KMS-11 (cell line): ENCODE measurements at regions not wholly inside any gene's neighbourhood (a gene's known extent, or its start where the extent isn't known, plus 50 kb on each side); places are given as distances from the start of the nearest gene placed in this dataset.

Experiments used
- H2AFZ ChIP-seq: fragments of 200-600 bp; sonication (generic); 2 replicates; pipeline ENCODE4 v1.6.1; 2016; ENCODE audit warnings: antibody characterized with exemption, mixed run types, low read depth
- H3K27ac ChIP-seq: fragments of 200-600 bp; sonication (generic); 2 replicates; pipeline ENCODE4 v1.6.1; 2016; ENCODE audit warnings: mild to moderate bottlenecking, mixed run types
- H3K27me3 ChIP-seq: fragments of 200-600 bp; sonication (generic); 2 replicates; pipeline ENCODE4 v1.6.1; 2017; ENCODE audit warnings: mild to moderate bottlenecking, low read depth, mixed run types, moderate library complexity; ENCODE audit not compliant: insufficient read depth
- H3K36me3 ChIP-seq: fragments of 200-600 bp; sonication (generic); 2 replicates; pipeline ENCODE4 v1.6.1; 2017; ENCODE audit warnings: mild to moderate bottlenecking, mixed run types; ENCODE audit not compliant: insufficient read depth
- H3K4me1 ChIP-seq: fragments of 200-600 bp; sonication (generic); 2 replicates; pipeline ENCODE4 v1.6.1; 2016; ENCODE audit warnings: mild to moderate bottlenecking, low read depth, mixed run types; ENCODE audit not compliant: poor library complexity, severe bottlenecking
- H3K4me2 ChIP-seq: fragments of 200-600 bp; sonication (generic); 2 replicates; pipeline ENCODE4 v1.7.0; 2016; ENCODE audit warnings: mild to moderate bottlenecking, mixed run types
- H3K4me3 ChIP-seq: fragments of 200-600 bp; sonication (generic); IDR thresholded peaks from 2 replicates; pipeline ENCODE4 v1.6.1; 2017; ENCODE audit warnings: low read depth, low read length, mixed read lengths; ENCODE audit not compliant: insufficient read depth
- H3K79me2 ChIP-seq: fragments of 200-600 bp; sonication (generic); 2 replicates; pipeline ENCODE4 v1.6.1; 2016; ENCODE audit warnings: low read depth, mixed run types; ENCODE audit not compliant: insufficient read depth
- H3K9ac ChIP-seq: fragments of 200-600 bp; sonication (generic); 2 replicates; pipeline ENCODE4 v1.6.1; 2016; ENCODE audit warnings: mild to moderate bottlenecking, mixed run types
- H4K20me1 ChIP-seq: fragments of 200-600 bp; sonication (generic); 2 replicates; pipeline ENCODE4 v1.6.1; 2016; ENCODE audit warnings: mild to moderate bottlenecking, mixed run types; ENCODE audit not compliant: insufficient read depth
- CTCF ChIP-seq: fragments of 200-600 bp; sonication (generic); conservative IDR thresholded peaks from 2 replicates; pipeline ENCODE4 v1.6.1; 2017; ENCODE audit warnings: low read depth, mild to moderate bottlenecking, antibody characterized with exemption, low read length, moderate library complexity, mixed read lengths

GRCh38 chr5:13217636-13218035 lies 726.9 kb downstream of the DNAH5 start:
- no peak for TF ChIP-seq CTCF
- Histone ChIP-seq H3K9ac (no peak overlapping the region), H3K79me2 (no peaks in the 10 kb centered on the region), H3K4me1 (no peaks in the 10 kb centered on the region), H3K27me3 (no peaks in the 10 kb centered on the region), H3K4me2 (no peak overlapping the region), H3K4me3 (no peak overlapping the region), H3K36me3 (no peaks in the 10 kb centered on the region), H2AFZ (no peak overlapping the region), H3K27ac (no peak overlapping the region), H4K20me1 (no peaks in the 10 kb centered on the region)

GRCh38 chr5:13215806-13216205 lies 728.7 kb downstream of the DNAH5 start:
- no peak for TF ChIP-seq CTCF
- H3K9ac ChIP-seq, result no peak overlapping the region
- no peak overlapping the region for H3K27ac ChIP-seq
- no peaks in the 10 kb centered on the region for H4K20me1 ChIP-seq
- no peak overlapping the region for H3K4me3 ChIP-seq
- no peak overlapping the region for H3K4me2 ChIP-seq
- no peak overlapping the region for H2AFZ ChIP-seq
- H3K27me3 ChIP-seq, result no peaks in the 10 kb centered on the region
- H3K36me3 ChIP-seq, result no peaks in the 10 kb centered on the region
- H3K79me2 ChIP-seq, result no peaks in the 10 kb centered on the region
- no peaks in the 10 kb centered on the region for H3K4me1 ChIP-seq

- Histone ChIP-seq H3K9ac (no peak overlapping the region), H3K36me3 (no peaks in the 10 kb centered on the region), H3K4me3 (no peak overlapping the region), H3K4me2 (no peak overlapping the region), H3K27ac (no peak overlapping the region), H3K79me2 (no peaks in the 10 kb centered on the region), H2AFZ (no peak overlapping the region), H4K20me1 (no peaks in the 10 kb centered on the region), H3K27me3 (no peaks in the 10 kb centered on the region), H3K4me1 (no peaks in the 10 kb centered on the region)
- no peak for TF ChIP-seq CTCF
Measured at GRCh38 chr5:13215370-13215769, 729.1 kb downstream of the DNAH5 start.

GRCh38 chr5:13214182-13214581 lies 730.3 kb downstream of the DNAH5 start:
- Histone ChIP-seq H3K9ac (no peak overlapping the region), H2AFZ (no peak overlapping the region), H3K4me1 (no peaks in the 10 kb centered on the region), H3K27me3 (no peaks in the 10 kb centered on the region), H4K20me1 (no peaks in the 10 kb centered on the region), H3K4me3 (no peak overlapping the region), H3K79me2 (no peaks in the 10 kb centered on the region), H3K36me3 (no peaks in the 10 kb centered on the region), H3K4me2 (no peak overlapping the region), H3K27ac (no peak overlapping the region)
- no peak for TF ChIP-seq CTCF

GRCh38 chr5:13212886-13213285 lies 731.6 kb downstream of the DNAH5 start:
- H3K4me3 ChIP-seq, result no peak overlapping the region
- H3K4me2 ChIP-seq, result no peak overlapping the region
- TF ChIP-seq CTCF, result no peak
- no peaks in the 10 kb centered on the region for H3K36me3 ChIP-seq
- no peak overlapping the region for H3K27ac ChIP-seq
- H3K9ac ChIP-seq, result no peak overlapping the region
- no peaks in the 10 kb centered on the region for H3K79me2 ChIP-seq
- H4K20me1 ChIP-seq, result no peaks in the 10 kb centered on the region
- H3K4me1 ChIP-seq, result no peaks in the 10 kb centered on the region
- no peak overlapping the region for H2AFZ ChIP-seq
- H3K27me3 ChIP-seq, result no peaks in the 10 kb centered on the region
